HCT116 (cell line): ENCODE measurements at regions not wholly inside any gene's neighbourhood (a gene's known extent, or its start where the extent isn't known, plus 50 kb on each side); places are given as distances from the start of the nearest gene placed in this dataset.

ENCODE experiments used
- ATAC-seq: fragments of 200-7000 bp; cut with Tn5 transposase; 2 replicates; pipeline ENCODE4 v1.9.1; 2020; ENCODE audit warnings: mild to moderate bottlenecking, moderate library complexity
- BruUV-seq: library from RNA; stranded (reverse); fragments of 400-500 nt; replicated peaks from 2 replicates; lab custom pipeline; 2021; lab: Mats Ljungman, UMichigan
- CTCF ChIA-PET: fragments of 300-600 bp; sonication (Branson Sonifier 250); formaldehyde crosslinking; loops from one replicate; lab custom pipeline; 2021; ENCODE audit warnings: antibody characterized with exemption; lab: Charles Lee
- POLR2A ChIA-PET: fragments of 300-600, 350-600 bp; sonication (Branson Sonifier 250); formaldehyde crosslinking; loops from one replicate; lab custom pipeline; 2021; ENCODE audit warnings: antibody characterized with exemption; lab: Charles Lee
- RAD21 ChIA-PET, 2 experiments: fragments of 300-600 bp; sonication (Branson Sonifier 250); formaldehyde crosslinking; loops; one replicate each; lab custom pipeline; 2023; ENCODE audit warnings: low total read pairs in 2 of 2; ENCODE audit not compliant: uncharacterized antibody in 2 of 2, unreplicated experiment in 2 of 2, low non-redundant PET in 1 of 2; lab: Charles Lee
- DNase-seq: peaks from one replicate; pipeline ENCODE4 v3.0.0-alpha.2; 2010; ENCODE audit warnings: low read depth, low spot score
- H2AFZ ChIP-seq: fragments of 200-600 bp; shearing (Covaris generic), sonication (generic); 2 replicates; pipeline ENCODE4 v1.6.1; 2017; ENCODE audit warnings: low read depth, mixed run types, mixed read lengths, antibody characterized with exemption, low read length; ENCODE audit not compliant: poor library complexity, severe bottlenecking
- H3K27ac ChIP-seq: 2 replicates; pipeline ENCODE4 v1.5.1; 2012; ENCODE audit warnings: low read depth, low read length
- H3K27me3 ChIP-seq: fragments of 200-600 bp; sonication (generic); 2 replicates; pipeline ENCODE4 v1.6.1; 2016; ENCODE audit warnings: mixed run types, low read length, mixed read lengths; ENCODE audit not compliant: insufficient read depth
- H3K36me3 ChIP-seq, 2 experiments: fragments of 200-500 bp in 1 of 2; fragments of 200-600 bp in 1 of 2; sonication (Bioruptor generic) in 1 of 2; sonication (generic) in 1 of 2; 2 replicates each; pipeline versions ENCODE4 v1.5.1 to v1.6.1; 2014 to 2016; ENCODE audit warnings: low read length in 2 of 2, inconsistent platforms in 1 of 2, mixed read lengths in 1 of 2, mixed run types in 1 of 2; ENCODE audit not compliant: insufficient read depth in 2 of 2, control insufficient read depth in 1 of 2
- H3K4me1 ChIP-seq, 2 experiments: fragments of 200-600 bp in 1 of 2; sonication (generic) in 1 of 2; 2 replicates each; pipeline versions ENCODE4 v1.5.1 to v1.6.1; 2012 to 2017; ENCODE audit warnings: low read length in 2 of 2, inconsistent platforms in 1 of 2, mild to moderate bottlenecking in 1 of 2, mixed read lengths in 1 of 2, mixed run types in 1 of 2, moderate library complexity in 1 of 2; ENCODE audit not compliant: insufficient read depth in 2 of 2, control insufficient read depth in 1 of 2
- H3K4me2 ChIP-seq: fragments of 200-600 bp; sonication (generic); 2 replicates; pipeline ENCODE4 v1.6.1; 2017; ENCODE audit warnings: mixed run types, low read length, mixed read lengths
- H3K4me3 ChIP-seq, 2 experiments: fragments of 200-600 bp in 1 of 2; sonication (generic) in 1 of 2; replicated peaks in 1 of 2; 2 replicates each; pipeline ENCODE4 v1.5.1; 2011 to 2016; ENCODE audit warnings: low read length in 2 of 2, control low read depth in 1 of 2, low read depth in 1 of 2, mild to moderate bottlenecking in 1 of 2, mixed read lengths in 1 of 2, mixed run types in 1 of 2
- H3K79me2 ChIP-seq: fragments of 200-600 bp; sonication (generic); 2 replicates; pipeline ENCODE4 v1.6.1; 2017; ENCODE audit warnings: mild to moderate bottlenecking, mixed run types, low read length, moderate library complexity, mixed read lengths; ENCODE audit not compliant: insufficient read depth
- H3K9ac ChIP-seq: fragments of 200-600 bp; sonication (generic); 2 replicates; pipeline ENCODE4 v1.6.1; 2016; ENCODE audit warnings: low read length, mixed read lengths
- H3K9me2 ChIP-seq: fragments of 200-600 bp; sonication (generic), shearing (Covaris generic); 2 replicates; pipeline ENCODE4 v1.6.1; 2017; ENCODE audit warnings: mixed run types, mild to moderate bottlenecking, moderate library complexity; ENCODE audit not compliant: insufficient read depth
- H3K9me3 ChIP-seq, 2 experiments: fragments of 200-500 bp in 1 of 2; fragments of 200-600 bp in 1 of 2; sonication (Bioruptor generic) in 1 of 2; sonication (generic) in 1 of 2; 2 replicates each; pipeline ENCODE4 v1.6.1; 2014 to 2017; ENCODE audit warnings: low read length in 2 of 2, mixed read lengths in 2 of 2, inconsistent platforms in 1 of 2, low read depth in 1 of 2, mild to moderate bottlenecking in 1 of 2, mixed run types in 1 of 2, moderate library complexity in 1 of 2; ENCODE audit not compliant: control insufficient read depth in 1 of 2, insufficient read depth in 1 of 2
- H4K20me1 ChIP-seq: fragments of 200-600 bp; sonication (generic), shearing (Covaris generic); 2 replicates; pipeline ENCODE4 v1.6.1; 2017; ENCODE audit warnings: mixed run types, mild to moderate bottlenecking, moderate library complexity; ENCODE audit not compliant: insufficient read depth
- ATF3 ChIP-seq: IDR thresholded peaks from 2 replicates; pipeline ENCODE4 v1.6.1; 2012
- CBX3 ChIP-seq: IDR thresholded peaks from 2 replicates; pipeline ENCODE4 v1.6.1; 2012; ENCODE audit warnings: low read depth
- CTCF ChIP-seq, 3 experiments: fragments of 200-600 bp in 1 of 3; sonication (generic) in 1 of 3; IDR thresholded peaks in 2 of 3; conservative IDR thresholded peaks in 1 of 3; 2 replicates each; pipeline ENCODE4 v1.5.1; 2012 to 2017; ENCODE audit warnings: low read depth in 2 of 3, low read length in 2 of 3, antibody characterized with exemption in 1 of 3, borderline replicate concordance in 1 of 3, control low read depth in 1 of 3, mild to moderate bottlenecking in 1 of 3, mixed read lengths in 1 of 3, mixed run types in 1 of 3, moderate library complexity in 1 of 3; ENCODE audit not compliant: insufficient read depth in 1 of 3
- ELF1 ChIP-seq: IDR thresholded peaks from 2 replicates; pipeline ENCODE4 v1.6.1; 2012; ENCODE audit warnings: low read depth, borderline replicate concordance
- JUND ChIP-seq: IDR thresholded peaks from 2 replicates; pipeline ENCODE4 v1.6.1; 2012
- POLR2A ChIP-seq: IDR thresholded peaks from 2 replicates; pipeline ENCODE4 v1.7.0; 2011; ENCODE audit warnings: borderline replicate concordance; ENCODE audit not compliant: insufficient read depth, insufficient read length; ENCODE audit errors: extremely low read depth
- REST ChIP-seq: IDR thresholded peaks from 2 replicates; pipeline ENCODE4 v1.6.1; 2012; ENCODE audit warnings: low read depth
- ZBTB33 ChIP-seq: IDR thresholded peaks from 2 replicates; pipeline ENCODE4 v1.6.1; 2011; ENCODE audit warnings: mild to moderate bottlenecking, low read length, moderate library complexity; ENCODE audit not compliant: insufficient replicate concordance; ENCODE audit errors: extremely low read depth
- intact Hi-C: fragments of 100-400 bp; cut with micrococcal nuclease; formaldehyde crosslinking; loops from 2 replicates; pipeline ENCODE4 v1.10.0; 2022

- no peaks in the 10 kb centered on the region for H3K4me1 ChIP-seq
- TF ChIP-seq CTCF (IDR thresholded peaks at IDR 0.05 in 2 of 3, conservative IDR thresholded peaks at IDR 0.05 in 1 of 3; ENCODE audit: borderline replicate concordance in 1 of 3, insufficient read depth in 1 of 3, low read depth in 2 of 3, low read length in 2 of 3) (no peak), REST (no peak), ZBTB33 (no peak), ATF3 (no peak), CBX3 (no peak), JUND (no peak), POLR2A (no peak), ELF1 (no peak)
- TF ChIP-seq, all 23 proteins: peak for 0
- intact Hi-C loops = no loop called here
- Histone ChIP-seq H3K4me2 (no peak overlapping the region), H3K27me3 (no peaks in the 10 kb centered on the region), H3K36me3 (no peaks in the 10 kb centered on the region), H4K20me1 (no peaks in the 10 kb centered on the region), H2AFZ (no peak overlapping the region), H3K4me3 (no peak overlapping the region), H3K9me3 (no peaks in the 10 kb centered on the region), H3K27ac (no peak overlapping the region), H3K9ac (no peak overlapping the region), H3K79me2 (no peaks in the 10 kb centered on the region), H3K9me2 (no peaks in the 10 kb centered on the region)
- RAD21 ChIA-PET = no interaction called here
- DNase-seq (no peak), ATAC-seq (no peak)
- CTCF ChIA-PET = no interaction called here
- BruUV-seq = no TSS peak
- POLR2A ChIA-PET = no interaction called here
Observed at GRCh38 chr13:69142101-69142500, 965.5 kb upstream of the ATXN8OS start.
